ENCODE measurements at regions not wholly inside any gene's neighbourhood (a gene's known extent, or its start where the extent isn't known, plus 50 kb on each side); places are given as distances from the start of the nearest gene placed in this dataset.

GRCh38 chr12:91729543-91729942 lies 416.1 kb downstream of the BTG1 start:
- no peak for TF ChIP-seq CTCF (IDR thresholded peaks at IDR 0.05)
- TF ChIP-seq POLR2A (IDR thresholded peaks at IDR 0.05), result no peak

All from right lobe of liver (tissue), 4 donors.